Activated T-helper 2 cell treated with anti-CD3 and anti-CD28 coated beads, Interferon-gamma antibody, Interleukin-2, Interleukin-4, amounts not matched to agents 10 μg/mL and 5 μg/mL and 100 μg/mL, durations not matched to agents 14 hours and 24 hours and 36 hours (primary cell): ENCODE measurements at regions not wholly inside any gene's neighbourhood (a gene's known extent, or its start where the extent isn't known, plus 50 kb on each side); places are given as distances from the start of the nearest gene placed in this dataset.

Experiments used
- DNase-seq: peaks from one replicate; pipeline ENCODE4 v3.0.0; 2021; ENCODE audit warnings: low spot score
- H3K27ac Mint-ChIP-seq: one replicate; pipeline ENCODE4 v1.8.0; 2021; ENCODE audit warnings: mixed read lengths
- H3K27me3 Mint-ChIP-seq: one replicate; pipeline ENCODE4 v1.8.0; 2021; ENCODE audit warnings: low read depth, mixed read lengths
- H3K36me3 Mint-ChIP-seq: one replicate; pipeline ENCODE4 v1.8.0; 2021; ENCODE audit warnings: low read depth, mixed read lengths
- H3K4me1 Mint-ChIP-seq: one replicate; pipeline ENCODE4 v1.8.0; 2021; ENCODE audit warnings: low read depth, mixed read lengths
- H3K4me3 Mint-ChIP-seq: one replicate; pipeline ENCODE4 v1.8.0; 2021; ENCODE audit warnings: low read depth, mild to moderate bottlenecking, moderate library complexity, mixed read lengths
- H3K9me3 Mint-ChIP-seq: one replicate; pipeline ENCODE4 v1.8.0; 2021; ENCODE audit warnings: mixed read lengths
- intact Hi-C: fragments of 100-400 bp; cut with micrococcal nuclease; formaldehyde crosslinking; loops from one replicate; pipeline ENCODE4 v1.15.1; 2023

GRCh38 chr5:164005071-164005470, 499.7 kb downstream of the MAT2B start:
- intact Hi-C loops = loop anchor here (10.0 kb wide), 1 partner anchor 440 kb away; no protein-coding TSS in a partner anchor
- H3K27me3 Mint-ChIP-seq = no peaks in the 10 kb centered on the region
- no peak for DNase-seq
- no peaks in the 10 kb centered on the region for H3K9me3 Mint-ChIP-seq
- H3K4me3 Mint-ChIP-seq = no peak overlapping the region
- no peaks in the 10 kb centered on the region for H3K4me1 Mint-ChIP-seq
- no peaks in the 10 kb centered on the region for H3K36me3 Mint-ChIP-seq
- H3K27ac Mint-ChIP-seq = no peak overlapping the region

DNA sequence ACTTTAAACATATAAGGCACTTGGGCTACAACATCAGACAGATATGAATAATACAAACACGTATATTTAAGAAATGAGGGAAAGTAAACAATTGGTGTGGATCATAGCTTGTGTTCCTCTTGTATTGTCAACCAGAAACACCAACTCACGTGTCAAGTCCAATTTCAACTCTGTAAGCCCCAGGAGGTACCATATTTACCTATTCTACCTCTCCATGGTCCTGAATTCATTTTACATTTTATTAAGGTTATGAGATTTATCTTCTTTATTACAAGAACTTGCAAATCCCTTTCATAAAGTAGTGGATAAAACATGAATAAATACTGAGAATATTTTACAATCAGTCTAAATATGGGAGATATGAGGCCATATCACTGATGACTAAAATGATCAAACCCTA, 501.6 kb downstream of the MAT2B start:
- intact Hi-C loops = loop anchor here (10.0 kb wide), 1 partner anchor 442 kb away; no protein-coding TSS in a partner anchor
- no peaks in the 10 kb centered on the region for H3K4me1 Mint-ChIP-seq

GRCh38 chr5:164009621-164010020, 504.2 kb downstream of the MAT2B start:
- no peak overlapping the region for H3K27ac Mint-ChIP-seq
- no peaks in the 10 kb centered on the region for H3K36me3 Mint-ChIP-seq
- DNase-seq = no peak
- intact Hi-C loops = loop anchor here (10.0 kb wide), 1 partner anchor 445 kb away; no protein-coding TSS in a partner anchor
- H3K4me1 Mint-ChIP-seq = peaks cover 3% of the 10 kb centered on the region
- H3K4me3 Mint-ChIP-seq = no peak overlapping the region
- no peaks in the 10 kb centered on the region for H3K27me3 Mint-ChIP-seq
- no peaks in the 10 kb centered on the region for H3K9me3 Mint-ChIP-seq

More for the DNA sequence above, 501.6 kb downstream of the MAT2B start:
- H3K27me3 Mint-ChIP-seq = no peaks in the 10 kb centered on the region
- no peak for DNase-seq
- no peak overlapping the region for H3K27ac Mint-ChIP-seq
- no peak overlapping the region for H3K4me3 Mint-ChIP-seq
- H3K36me3 Mint-ChIP-seq = no peaks in the 10 kb centered on the region
- no peaks in the 10 kb centered on the region for H3K9me3 Mint-ChIP-seq

GRCh38 chr5:164010900-164011299, 505.5 kb downstream of the MAT2B start:
- H3K9me3 Mint-ChIP-seq = no peaks in the 10 kb centered on the region
- no peak overlapping the region for H3K4me3 Mint-ChIP-seq
- intact Hi-C loops = no loop called here
- DNase-seq = no peak
- H3K27ac Mint-ChIP-seq = no peak overlapping the region
- H3K4me1 Mint-ChIP-seq = peaks cover 3% of the 10 kb centered on the region
- no peaks in the 10 kb centered on the region for H3K27me3 Mint-ChIP-seq
- H3K36me3 Mint-ChIP-seq = no peaks in the 10 kb centered on the region

GRCh38 chr5:164012371-164012770, 507.0 kb downstream of the MAT2B start:
- Mint-ChIP-seq H3K36me3 (no peaks in the 10 kb centered on the region), H3K4me1 (peaks cover 3% of the 10 kb centered on the region), H3K27me3 (no peaks in the 10 kb centered on the region), H3K4me3 (no peak overlapping the region), H3K27ac (no peak overlapping the region), H3K9me3 (no peaks in the 10 kb centered on the region)
- intact Hi-C loops = loop anchor here (2.0 kb wide), 1 partner anchor 1196 kb away; no protein-coding TSS in a partner anchor
- no peak for DNase-seq

DNA sequence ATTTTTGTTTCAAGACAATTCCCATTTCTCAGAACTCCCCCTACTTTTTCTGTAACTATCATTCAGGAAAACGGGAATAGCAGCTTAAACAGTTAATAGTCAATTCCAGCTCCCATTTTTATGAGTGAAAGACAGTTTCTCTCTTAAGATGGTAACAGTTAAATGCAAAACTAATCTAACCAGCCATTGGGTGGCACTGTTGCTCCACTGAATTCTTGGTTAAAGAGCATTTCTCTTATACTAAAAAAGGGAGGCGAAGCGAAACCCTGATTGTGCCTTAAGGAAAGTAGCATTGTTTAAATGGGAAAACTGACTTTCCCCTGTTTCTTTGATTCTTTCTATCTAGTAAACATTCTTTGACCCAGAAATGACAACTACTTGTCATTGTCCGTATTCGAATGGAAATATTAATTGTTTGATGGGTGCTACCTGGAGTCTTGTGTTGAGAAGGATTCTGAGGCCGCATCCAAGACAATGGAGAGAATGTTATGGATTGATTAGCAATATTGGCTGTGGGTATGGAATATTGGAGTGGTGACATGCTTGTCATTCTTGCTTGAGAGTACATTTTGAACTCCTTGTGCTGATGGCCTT, 507.8 kb downstream of the MAT2B start:
- Mint-ChIP-seq H3K36me3 (no peaks in the 10 kb centered on the region), H3K9me3 (no peaks in the 10 kb centered on the region), H3K4me1 (peaks cover 3% of the 10 kb centered on the region), H3K4me3 (no peak overlapping the region), H3K27me3 (no peaks in the 10 kb centered on the region), H3K27ac (no peak overlapping the region)
- intact Hi-C loops = loop anchor here (2.0 kb wide), 1 partner anchor 1196 kb away; no protein-coding TSS in a partner anchor
- DNase-seq = no peak

GRCh38 chr5:164020116-164020515, 514.7 kb downstream of the MAT2B start:
- H3K36me3 Mint-ChIP-seq = no peaks in the 10 kb centered on the region
- DNase-seq = no peak
- H3K27ac Mint-ChIP-seq = no peak overlapping the region
- no peaks in the 10 kb centered on the region for H3K9me3 Mint-ChIP-seq
- H3K4me3 Mint-ChIP-seq = no peak overlapping the region
- no peaks in the 10 kb centered on the region for H3K27me3 Mint-ChIP-seq
- intact Hi-C loops = no loop called here
- H3K4me1 Mint-ChIP-seq = no peaks in the 10 kb centered on the region

DNA sequence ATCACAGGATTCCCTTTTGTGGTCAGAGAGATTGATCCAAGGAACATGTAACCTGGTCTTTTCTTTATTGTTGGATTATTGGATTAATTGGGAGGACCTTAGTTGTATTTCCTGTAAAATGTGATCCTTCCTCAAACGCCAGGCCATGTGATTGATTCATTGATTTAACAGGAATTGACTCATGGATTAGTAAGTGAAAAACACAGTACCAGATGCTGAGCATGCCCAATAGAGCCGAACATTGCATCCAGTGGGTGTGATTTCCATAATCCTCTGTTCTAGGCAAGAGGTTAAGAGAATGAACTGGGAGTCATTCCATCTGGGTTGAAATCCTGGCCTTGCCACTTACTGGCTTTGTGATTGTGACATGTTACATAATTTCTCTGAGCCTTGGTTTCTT, 522.3 kb downstream of the MAT2B start:
- H3K27ac Mint-ChIP-seq = no peak overlapping the region
- H3K36me3 Mint-ChIP-seq = no peaks in the 10 kb centered on the region
- no peaks in the 10 kb centered on the region for H3K4me1 Mint-ChIP-seq
- H3K27me3 Mint-ChIP-seq = no peaks in the 10 kb centered on the region
- no peak overlapping the region for H3K4me3 Mint-ChIP-seq
- no peaks in the 10 kb centered on the region for H3K9me3 Mint-ChIP-seq
- intact Hi-C loops = no loop called here
- no peak for DNase-seq

DNA sequence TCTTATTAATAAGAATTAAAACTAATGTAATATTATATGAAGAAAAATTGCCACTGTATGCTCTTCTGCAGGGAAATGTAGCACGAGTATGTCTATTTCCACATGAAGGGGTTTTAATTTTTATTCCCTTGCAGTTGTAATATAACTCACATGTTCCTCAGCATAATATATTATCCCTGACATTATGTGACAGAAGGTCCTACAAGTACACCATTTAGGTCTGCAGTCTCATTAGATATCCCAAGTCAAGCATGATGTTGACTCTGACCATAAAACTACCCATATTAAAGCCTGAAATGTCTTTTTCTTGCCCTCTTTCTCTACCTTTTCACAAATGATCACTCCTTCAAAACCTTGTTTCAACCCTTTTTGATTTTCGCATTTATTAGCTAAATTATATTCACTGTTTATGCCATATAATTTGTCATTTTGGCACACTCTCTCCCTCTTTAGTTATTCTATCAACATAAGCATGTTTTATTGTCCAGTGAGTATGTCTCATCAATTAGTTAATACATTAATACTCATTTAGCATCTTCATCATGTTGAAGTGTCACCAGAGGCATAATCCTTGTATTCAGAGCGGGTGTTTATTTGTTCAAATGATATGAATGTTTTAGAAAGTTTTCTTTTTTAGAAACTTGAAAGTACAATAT, 532.8 kb downstream of the MAT2B start:
- intact Hi-C loops = no loop called here
- no peaks in the 10 kb centered on the region for H3K27me3 Mint-ChIP-seq
- H3K4me3 Mint-ChIP-seq = no peak overlapping the region
- H3K4me1 Mint-ChIP-seq = no peaks in the 10 kb centered on the region
- no peak overlapping the region for H3K27ac Mint-ChIP-seq
- H3K36me3 Mint-ChIP-seq = no peaks in the 10 kb centered on the region
- no peaks in the 10 kb centered on the region for H3K9me3 Mint-ChIP-seq
- DNase-seq = no peak

DNA sequence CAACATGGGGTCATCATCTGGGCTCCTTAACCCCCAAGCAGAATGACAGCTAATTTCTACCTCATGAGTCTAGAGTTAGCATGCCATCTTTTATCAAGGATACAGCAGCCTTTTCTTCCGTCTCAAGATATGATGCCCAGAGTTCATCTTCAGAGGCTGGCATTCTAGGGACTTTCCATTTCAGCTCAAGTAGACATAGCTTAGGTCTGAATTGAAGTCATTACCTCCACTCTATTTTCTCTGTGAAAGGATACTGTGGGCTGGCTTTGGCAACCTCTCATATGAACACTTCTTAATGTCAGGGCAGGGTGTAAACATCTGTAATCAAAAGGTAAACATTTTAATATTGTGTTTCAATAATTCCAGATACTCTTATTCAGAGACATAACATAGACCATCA, 535.7 kb downstream of the MAT2B start:
- DNase-seq = no peak
- intact Hi-C loops = no loop called here

GRCh38 chr5:164048359-164048926, 543.0 kb downstream of the MAT2B start:
- no peaks in the 10 kb centered on the region for H3K27me3 Mint-ChIP-seq
- H3K4me3 Mint-ChIP-seq = no peak overlapping the region
- H3K36me3 Mint-ChIP-seq = no peaks in the 10 kb centered on the region
- no peaks in the 10 kb centered on the region for H3K9me3 Mint-ChIP-seq
- H3K4me1 Mint-ChIP-seq = no peaks in the 10 kb centered on the region
- H3K27ac Mint-ChIP-seq = no peak overlapping the region
- DNase-seq = no peak
- intact Hi-C loops = no loop called here

More for the DNA sequence above, 535.7 kb downstream of the MAT2B start:
- H3K4me1 Mint-ChIP-seq = no peaks in the 10 kb centered on the region
- no peak overlapping the region for H3K27ac Mint-ChIP-seq
- no peaks in the 10 kb centered on the region for H3K27me3 Mint-ChIP-seq
- H3K9me3 Mint-ChIP-seq = no peaks in the 10 kb centered on the region
- H3K4me3 Mint-ChIP-seq = no peak overlapping the region
- H3K36me3 Mint-ChIP-seq = no peaks in the 10 kb centered on the region

DNA sequence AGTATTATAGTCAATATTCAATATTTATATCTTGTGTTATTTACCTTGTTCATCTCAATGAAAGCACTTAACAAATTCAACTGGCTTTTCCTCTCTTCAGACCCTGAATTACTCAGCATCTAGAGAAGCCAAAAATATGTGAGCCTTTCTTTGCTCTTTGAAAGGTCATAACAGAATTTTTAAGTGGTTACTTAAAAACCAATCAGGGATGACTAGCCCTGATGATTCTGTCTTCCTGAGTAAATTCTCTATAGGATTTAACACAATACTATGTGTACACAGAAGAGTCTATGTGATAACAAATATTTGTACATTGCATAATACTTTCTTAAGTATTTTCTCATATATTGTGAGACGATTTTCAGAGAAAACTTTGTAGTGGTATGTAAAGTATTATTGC, 546.3 kb downstream of the MAT2B start:
- H3K4me3 Mint-ChIP-seq = no peak overlapping the region
- no peak overlapping the region for H3K27ac Mint-ChIP-seq
- no peak for DNase-seq
- no peaks in the 10 kb centered on the region for H3K36me3 Mint-ChIP-seq
- intact Hi-C loops = no loop called here
- H3K9me3 Mint-ChIP-seq = no peaks in the 10 kb centered on the region
- H3K27me3 Mint-ChIP-seq = no peaks in the 10 kb centered on the region
- H3K4me1 Mint-ChIP-seq = no peaks in the 10 kb centered on the region

DNA sequence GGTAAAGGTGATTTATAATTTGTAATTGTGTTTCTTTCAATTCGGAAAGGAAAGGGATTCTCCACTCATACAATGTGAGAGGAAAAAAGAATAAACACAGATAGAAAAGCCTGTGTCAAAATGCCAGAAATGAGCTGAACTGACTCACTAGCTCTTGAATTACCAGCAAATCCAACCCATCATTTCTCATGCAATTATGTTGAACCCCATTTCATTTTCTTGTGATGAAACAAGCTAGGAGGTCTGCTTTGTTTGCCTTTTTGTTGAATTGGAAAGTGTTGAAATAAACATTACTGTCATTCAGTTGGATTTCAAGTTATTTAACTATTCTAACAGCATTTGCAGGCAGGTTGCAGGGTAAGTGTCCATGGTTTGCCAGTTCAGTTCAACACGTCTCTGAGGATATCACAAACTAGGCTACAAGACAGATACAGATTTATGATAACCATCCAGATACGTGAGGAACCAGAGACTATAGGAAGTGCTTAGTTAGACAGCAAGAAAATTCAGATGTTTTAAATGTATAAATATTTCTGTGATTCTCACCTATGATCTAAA, 547.2 kb downstream of the MAT2B start:
- no peak overlapping the region for H3K4me3 Mint-ChIP-seq
- no peaks in the 10 kb centered on the region for H3K4me1 Mint-ChIP-seq
- intact Hi-C loops = no loop called here
- no peaks in the 10 kb centered on the region for H3K27me3 Mint-ChIP-seq
- DNase-seq = no peak
- H3K9me3 Mint-ChIP-seq = no peaks in the 10 kb centered on the region
- no peak overlapping the region for H3K27ac Mint-ChIP-seq
- H3K36me3 Mint-ChIP-seq = no peaks in the 10 kb centered on the region
